Esophagus squamous epithelium (tissue), 4 donors: ENCODE measurements at regions not wholly inside any gene's neighbourhood (a gene's known extent, or its start where the extent isn't known, plus 50 kb on each side); places are given as distances from the start of the nearest gene placed in this dataset.

Source experiments
- POLR2A ChIP-seq, 4 donors: fragments of 450-650 bp; IDR thresholded peaks; one replicate each; pipeline ENCODE4 v1.6.1; 2017; ENCODE audit warnings: antibody characterized with exemption in 4 of 4, mild to moderate bottlenecking in 4 of 4, moderate library complexity in 3 of 4
- TF ChIP-seq, protein P1 (sequence below), 6 experiments: fragments of 450-650 bp in 4 of 6; fragments of 200-600 bp in 2 of 6; sonication (generic) in 2 of 6; IDR thresholded peaks; one replicate each; pipeline ENCODE4 v1.5.1; 2016 to 2019; ENCODE audit warnings: antibody characterized with exemption in 6 of 6, mild to moderate bottlenecking in 4 of 6, moderate library complexity in 4 of 6

DNA sequence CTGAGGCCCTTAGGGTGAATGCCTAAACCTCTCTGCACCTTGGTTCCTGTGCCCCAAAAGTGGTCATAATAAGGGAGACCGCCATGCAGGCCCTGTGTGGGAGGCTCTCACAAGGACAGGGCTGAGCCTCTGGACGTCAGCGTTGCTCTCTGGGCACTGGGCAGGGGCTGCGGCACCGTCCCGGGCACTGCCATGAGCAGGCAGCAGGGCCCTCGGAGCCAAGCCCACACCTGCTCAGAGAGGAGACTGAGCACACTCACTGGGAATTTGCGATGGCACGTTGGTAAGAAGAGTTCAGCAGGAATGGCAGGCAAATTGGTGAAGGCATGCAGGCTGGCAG lies 123.4 kb downstream of the HMX1 start:
- TF ChIP-seq, protein P1, sequence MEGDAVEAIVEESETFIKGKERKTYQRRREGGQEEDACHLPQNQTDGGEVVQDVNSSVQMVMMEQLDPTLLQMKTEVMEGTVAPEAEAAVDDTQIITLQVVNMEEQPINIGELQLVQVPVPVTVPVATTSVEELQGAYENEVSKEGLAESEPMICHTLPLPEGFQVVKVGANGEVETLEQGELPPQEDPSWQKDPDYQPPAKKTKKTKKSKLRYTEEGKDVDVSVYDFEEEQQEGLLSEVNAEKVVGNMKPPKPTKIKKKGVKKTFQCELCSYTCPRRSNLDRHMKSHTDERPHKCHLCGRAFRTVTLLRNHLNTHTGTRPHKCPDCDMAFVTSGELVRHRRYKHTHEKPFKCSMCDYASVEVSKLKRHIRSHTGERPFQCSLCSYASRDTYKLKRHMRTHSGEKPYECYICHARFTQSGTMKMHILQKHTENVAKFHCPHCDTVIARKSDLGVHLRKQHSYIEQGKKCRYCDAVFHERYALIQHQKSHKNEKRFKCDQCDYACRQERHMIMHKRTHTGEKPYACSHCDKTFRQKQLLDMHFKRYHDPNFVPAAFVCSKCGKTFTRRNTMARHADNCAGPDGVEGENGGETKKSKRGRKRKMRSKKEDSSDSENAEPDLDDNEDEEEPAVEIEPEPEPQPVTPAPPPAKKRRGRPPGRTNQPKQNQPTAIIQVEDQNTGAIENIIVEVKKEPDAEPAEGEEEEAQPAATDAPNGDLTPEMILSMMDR (IDR thresholded peaks at IDR 0.05): no peak
- TF ChIP-seq POLR2A (IDR thresholded peaks at IDR 0.05): no peak
